Mesendoderm (in vitro differentiated cells): ENCODE measurements at regions not wholly inside any gene's neighbourhood (a gene's known extent, or its start where the extent isn't known, plus 50 kb on each side); places are given as distances from the start of the nearest gene placed in this dataset.

ENCODE experiments used
- DNase-seq: peaks from one replicate; pipeline ENCODE4 v3.0.0; 2013
- H2AK5ac ChIP-seq: 2 replicates; pipeline ENCODE4 v1.6.1; 2013; ENCODE audit warnings: low read length, inconsistent platforms
- H2BK120ac ChIP-seq: 2 replicates; pipeline ENCODE4 v1.6.1; 2013; ENCODE audit warnings: low read depth, mild to moderate bottlenecking, low read length, moderate library complexity, mixed read lengths
- H2BK15ac ChIP-seq: replicated peaks from 2 replicates; pipeline ENCODE4 v1.6.1; 2013; ENCODE audit warnings: low read depth, mild to moderate bottlenecking, moderate library complexity
- H2BK5ac ChIP-seq: 2 replicates; pipeline ENCODE4 v1.6.1; 2013; ENCODE audit warnings: low read length, inconsistent platforms
- H3K18ac ChIP-seq: 2 replicates; pipeline ENCODE4 v1.6.1; 2013; ENCODE audit warnings: mild to moderate bottlenecking, low read length, mixed read lengths
- H3K23ac ChIP-seq: one replicate; pipeline ENCODE4 v1.6.1; 2013; ENCODE audit warnings: low read length
- H3K27ac ChIP-seq: 2 replicates; pipeline ENCODE4 v1.5.1; 2013; ENCODE audit warnings: low read depth, mild to moderate bottlenecking, inconsistent platforms, low read length, moderate library complexity
- H3K27me3 ChIP-seq: 2 replicates; pipeline ENCODE4 v1.6.1; 2013; ENCODE audit warnings: low read length, control low read depth, mild to moderate bottlenecking, inconsistent platforms; ENCODE audit not compliant: insufficient read depth, poor library complexity
- H3K36me3 ChIP-seq: 2 replicates; pipeline ENCODE4 v1.6.1; 2013; ENCODE audit warnings: low read length, inconsistent platforms; ENCODE audit not compliant: control insufficient read depth, insufficient read depth
- H3K4ac ChIP-seq: one replicate; pipeline ENCODE4 v1.6.1; 2013; ENCODE audit warnings: low read depth, mild to moderate bottlenecking, low read length, moderate library complexity
- H3K4me1 ChIP-seq: 2 replicates; pipeline ENCODE4 v1.6.1; 2013; ENCODE audit warnings: low read depth, low read length, inconsistent platforms; ENCODE audit not compliant: control insufficient read depth
- H3K4me2 ChIP-seq: 2 replicates; pipeline ENCODE4 v1.6.1; 2013; ENCODE audit warnings: low read length
- H3K4me3 ChIP-seq: 2 replicates; pipeline ENCODE4 v1.5.1; 2013; ENCODE audit warnings: mild to moderate bottlenecking, low read length
- H3K56ac ChIP-seq: one replicate; pipeline ENCODE4 v1.6.1; 2013; ENCODE audit warnings: low read length
- H3K79me1 ChIP-seq: 2 replicates; pipeline ENCODE4 v1.6.1; 2013; ENCODE audit warnings: low read length, inconsistent platforms
- H3K79me2 ChIP-seq: 2 replicates; pipeline ENCODE4 v1.6.1; 2013; ENCODE audit warnings: mild to moderate bottlenecking, low read length; ENCODE audit not compliant: control insufficient read depth, insufficient read depth
- H3K9ac ChIP-seq: 2 replicates; pipeline ENCODE4 v1.6.1; 2013; ENCODE audit warnings: low read length, inconsistent platforms
- H4K5ac ChIP-seq: one replicate; pipeline ENCODE4 v1.6.1; 2013; ENCODE audit warnings: low read length
- H4K8ac ChIP-seq: one replicate; pipeline ENCODE4 v1.6.1; 2013; ENCODE audit warnings: low read depth, mild to moderate bottlenecking, control low read depth, low read length, moderate library complexity
- WGBS: extraction: QIAGEN DNeasy Blood & Tissue Kit; methylation state at CpG from one replicate; pipeline ENCODE4 v1.1.7; 2013; ENCODE audit warnings: low lambda C conversion rate, missing lambda C conversion rate; ENCODE audit not compliant: insufficient coverage; ENCODE audit errors: extremely low coverage; 5-methylcytosine and 5-hydroxymethylcytosine counted together

DNA sequence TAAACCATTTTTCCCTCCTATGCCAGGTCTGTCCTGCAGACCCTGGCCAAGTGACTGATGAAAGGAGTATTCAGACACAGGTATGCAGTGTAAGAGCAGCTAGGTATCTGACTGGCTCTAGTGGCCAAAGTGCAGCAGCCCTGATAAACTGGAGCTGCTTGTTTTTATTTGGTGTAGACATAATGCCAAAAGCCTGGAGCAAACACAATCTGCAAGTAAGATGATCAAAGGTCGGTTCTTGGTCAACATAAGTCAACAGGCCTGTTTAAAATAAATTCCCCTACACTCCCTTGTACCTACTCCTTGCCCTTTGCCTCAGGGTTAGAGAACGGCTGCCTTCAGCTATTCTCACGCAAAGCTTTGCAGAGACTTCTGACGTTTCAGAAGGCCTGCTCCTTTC lies 1003.1 kb downstream of the ZPLD1 start:
- Histone ChIP-seq H3K4me2 (no peak overlapping the region), H3K79me1 (no peaks in the 10 kb centered on the region), H3K18ac (no peak overlapping the region), H3K36me3 (no peaks in the 10 kb centered on the region), H4K8ac (no peak overlapping the region), H3K79me2 (no peaks in the 10 kb centered on the region), H3K56ac (no peak overlapping the region), H2BK120ac (no peak overlapping the region), H4K5ac (no peak overlapping the region), H2BK15ac (no peak overlapping the region), H3K27ac (no peak overlapping the region), H3K9ac (no peak overlapping the region), H3K4ac (no peak overlapping the region), H3K23ac (no peak overlapping the region), H3K4me3 (no peak overlapping the region), H3K27me3 (no peaks in the 10 kb centered on the region), H2BK5ac (no peak overlapping the region), H2AK5ac (no peak overlapping the region), H3K4me1 (no peaks in the 10 kb centered on the region)
- no peak for DNase-seq
- WGBS = no CpG with 5 or more reads among the region's 4 CpGs

DNA sequence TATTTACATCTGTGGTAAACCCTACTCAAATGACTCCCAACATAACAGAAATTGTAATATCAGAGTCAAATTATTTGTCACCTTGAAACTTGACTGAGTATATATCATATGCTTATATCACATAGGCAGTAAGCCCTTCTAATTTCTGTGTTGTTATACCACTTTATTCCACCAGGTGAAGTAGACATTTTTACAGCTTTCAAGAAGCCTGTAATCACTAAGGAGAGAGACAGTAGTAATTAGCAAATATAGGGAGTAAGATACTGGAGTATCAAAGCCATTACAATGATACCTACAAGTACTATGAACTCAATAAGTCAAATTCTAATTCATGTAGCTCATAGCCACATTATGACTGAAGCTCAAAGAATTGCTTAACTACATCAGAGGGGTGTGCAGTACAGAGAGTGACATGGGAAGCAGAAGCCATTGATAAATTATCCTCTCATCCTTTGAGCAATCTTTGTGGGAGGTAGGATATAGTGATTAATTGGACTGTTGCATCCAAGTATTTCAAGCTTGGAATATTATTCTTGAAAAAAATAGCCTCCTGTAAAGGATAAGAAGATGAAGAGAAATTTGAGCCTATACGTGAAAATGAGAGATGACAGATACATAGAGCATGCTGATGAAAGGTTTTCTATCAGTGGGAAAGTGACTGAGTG lies 1005.9 kb downstream of the ZPLD1 start:
- Histone ChIP-seq H3K27me3 (no peaks in the 10 kb centered on the region), H3K18ac (no peak overlapping the region)
- peak; percentile 40 for DNase-seq

DNA sequence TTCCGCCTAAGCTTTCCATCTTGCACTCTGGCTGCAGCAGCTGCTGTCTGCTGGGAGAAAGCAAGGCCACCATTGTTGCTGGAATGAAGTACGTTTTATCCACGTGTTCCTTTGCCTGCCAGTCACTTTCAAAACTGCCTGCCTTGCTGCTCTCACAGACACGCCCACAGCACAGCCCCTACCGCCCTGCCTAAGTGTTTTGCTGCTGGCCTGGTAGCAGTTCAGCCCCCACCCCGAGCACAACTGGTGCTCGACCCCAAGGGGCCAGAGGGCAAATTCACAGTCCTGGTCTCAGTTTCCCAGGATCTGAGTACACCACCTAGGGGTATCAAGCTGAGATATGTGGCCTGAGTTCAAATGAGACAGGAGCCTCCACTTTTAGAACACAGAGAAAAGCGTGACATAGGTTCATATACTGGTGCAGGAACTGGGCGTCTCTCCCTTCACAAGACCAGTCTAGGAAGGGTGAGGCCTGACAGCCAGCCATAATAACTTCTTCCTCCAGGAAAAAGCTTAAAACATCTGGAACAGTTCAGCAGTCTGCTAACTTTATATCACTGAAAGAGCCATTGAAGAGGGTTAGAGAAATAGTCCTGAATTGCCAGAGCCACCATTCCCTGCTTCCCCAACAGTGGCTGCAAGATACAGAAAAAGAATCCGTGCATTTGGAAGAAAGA lies 1012.3 kb downstream of the ZPLD1 start:
- no peaks in the 10 kb centered on the region for H3K79me1 ChIP-seq
- no peak for DNase-seq

More for the DNA sequence above, 1005.9 kb downstream of the ZPLD1 start:
- no peak overlapping the region for H2BK15ac ChIP-seq
- no peak overlapping the region for H3K4ac ChIP-seq
- no peak overlapping the region for H3K4me2 ChIP-seq
- H3K36me3 ChIP-seq = no peaks in the 10 kb centered on the region
- H4K8ac ChIP-seq = no peak overlapping the region
- WGBS = no CpG with 5 or more reads among the region's 1 CpG
- H3K4me3 ChIP-seq = no peak overlapping the region
- H4K5ac ChIP-seq = no peak overlapping the region
- no peak overlapping the region for H3K56ac ChIP-seq
- no peaks in the 10 kb centered on the region for H3K79me2 ChIP-seq
- H2AK5ac ChIP-seq = no peak overlapping the region
- H3K9ac ChIP-seq = no peak overlapping the region
- no peaks in the 10 kb centered on the region for H3K4me1 ChIP-seq
- no peak overlapping the region for H2BK5ac ChIP-seq
- no peak overlapping the region for H3K23ac ChIP-seq
- H3K79me1 ChIP-seq = no peaks in the 10 kb centered on the region
- no peak overlapping the region for H3K27ac ChIP-seq
- H2BK120ac ChIP-seq = no peak overlapping the region

DNA sequence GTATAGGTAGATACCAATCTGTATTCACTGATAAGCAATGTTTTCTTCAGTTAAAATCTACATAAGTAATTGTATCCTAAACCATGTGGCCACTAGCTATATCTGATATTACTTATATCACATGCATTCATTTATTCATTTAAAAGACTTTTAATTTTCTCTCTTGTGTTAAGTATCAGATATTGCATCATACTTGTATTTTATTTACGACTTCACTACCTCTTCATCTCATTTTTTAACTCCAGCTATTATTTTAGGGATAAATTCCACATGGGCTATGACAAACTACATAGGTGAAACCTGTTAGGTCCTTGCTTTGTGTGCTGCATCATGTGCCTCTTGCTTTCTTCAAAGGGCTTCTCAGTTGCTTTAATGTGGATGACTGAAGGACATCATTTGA lies 1018.3 kb downstream of the ZPLD1 start:
- no peaks in the 10 kb centered on the region for H3K79me1 ChIP-seq
- no peak overlapping the region for H4K5ac ChIP-seq
- H3K4ac ChIP-seq = no peak overlapping the region
- H3K27me3 ChIP-seq = no peaks in the 10 kb centered on the region
- H3K27ac ChIP-seq = no peak overlapping the region
- no peak overlapping the region for H3K18ac ChIP-seq
- H3K36me3 ChIP-seq = no peaks in the 10 kb centered on the region
- H2AK5ac ChIP-seq = no peak overlapping the region
- no peaks in the 10 kb centered on the region for H3K4me1 ChIP-seq
- H3K79me2 ChIP-seq = no peaks in the 10 kb centered on the region
- no peak for DNase-seq
- no peak overlapping the region for H3K9ac ChIP-seq
- no peak overlapping the region for H3K4me2 ChIP-seq
- no peak overlapping the region for H4K8ac ChIP-seq
- no peak overlapping the region for H2BK15ac ChIP-seq
- no peak overlapping the region for H3K23ac ChIP-seq
- no peak overlapping the region for H3K56ac ChIP-seq
- WGBS = no CpG with 5 or more reads among the region's 1 CpG
- H2BK120ac ChIP-seq = no peak overlapping the region
- no peak overlapping the region for H2BK5ac ChIP-seq
- H3K4me3 ChIP-seq = no peak overlapping the region

More for the DNA sequence above, 1012.3 kb downstream of the ZPLD1 start:
- no peak overlapping the region for H3K4ac ChIP-seq
- no peak overlapping the region for H2BK5ac ChIP-seq
- no peak overlapping the region for H4K5ac ChIP-seq
- H2BK120ac ChIP-seq = no peak overlapping the region
- H3K23ac ChIP-seq = no peak overlapping the region
- H3K4me3 ChIP-seq = no peak overlapping the region
- H3K4me2 ChIP-seq = no peak overlapping the region
- no peak overlapping the region for H4K8ac ChIP-seq
- H3K27me3 ChIP-seq = no peaks in the 10 kb centered on the region
- no peak overlapping the region for H2AK5ac ChIP-seq
- H3K79me2 ChIP-seq = no peaks in the 10 kb centered on the region
- no peak overlapping the region for H2BK15ac ChIP-seq
- H3K56ac ChIP-seq = no peak overlapping the region
- H3K4me1 ChIP-seq = no peaks in the 10 kb centered on the region
- no CpG with 5 or more reads among the region's 10 CpGs for WGBS
- no peaks in the 10 kb centered on the region for H3K36me3 ChIP-seq
- no peak overlapping the region for H3K27ac ChIP-seq
- H3K18ac ChIP-seq = no peak overlapping the region
- no peak overlapping the region for H3K9ac ChIP-seq

DNA sequence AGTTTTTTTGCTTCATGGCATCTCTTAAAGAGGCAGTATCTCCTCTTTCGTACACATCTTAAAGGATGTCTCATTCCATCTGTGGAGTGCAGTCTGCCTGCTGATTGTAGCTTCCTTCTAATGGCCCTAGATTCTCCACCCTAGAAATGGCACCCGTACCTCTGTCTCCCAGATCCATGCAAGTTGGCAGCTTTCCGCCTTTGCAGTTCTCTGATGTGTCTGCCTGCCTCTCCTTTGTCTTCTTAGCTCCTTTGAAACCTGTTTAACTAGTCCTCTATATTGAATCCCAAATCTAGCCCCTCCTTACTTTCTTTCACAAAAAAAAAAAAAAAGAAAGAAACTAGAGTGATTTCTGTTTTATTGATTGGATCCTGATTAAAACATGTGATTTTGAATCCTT lies 1025.0 kb downstream of the ZPLD1 start:
- H3K27me3 ChIP-seq = no peaks in the 10 kb centered on the region
- H3K4me2 ChIP-seq = no peak overlapping the region
- no peak overlapping the region for H4K5ac ChIP-seq
- DNase-seq = no peak
- H3K79me2 ChIP-seq = no peaks in the 10 kb centered on the region
- H3K79me1 ChIP-seq = no peaks in the 10 kb centered on the region
- no peak overlapping the region for H2AK5ac ChIP-seq
- H2BK5ac ChIP-seq = no peak overlapping the region
- H3K4ac ChIP-seq = no peak overlapping the region
- no peak overlapping the region for H2BK120ac ChIP-seq
- no peaks in the 10 kb centered on the region for H3K36me3 ChIP-seq
- no peak overlapping the region for H3K56ac ChIP-seq
- no peak overlapping the region for H3K4me3 ChIP-seq
- no CpG with 5 or more reads among the region's 3 CpGs for WGBS
- H3K23ac ChIP-seq = no peak overlapping the region
- H3K9ac ChIP-seq = no peak overlapping the region
- H3K18ac ChIP-seq = no peak overlapping the region
- no peak overlapping the region for H3K27ac ChIP-seq
- no peak overlapping the region for H4K8ac ChIP-seq
- H2BK15ac ChIP-seq = no peak overlapping the region
- no peaks in the 10 kb centered on the region for H3K4me1 ChIP-seq
